Fibroblast of skin of back (primary cell): ENCODE measurements at regions not wholly inside any gene's neighbourhood (a gene's known extent, or its start where the extent isn't known, plus 50 kb on each side); places are given as distances from the start of the nearest gene placed in this dataset.
"Not testable (repeated sequence)": the region's sequence is repeated elsewhere in the genome, so short reads cannot be mapped to it uniquely, and the experiment has no call there.

Experiments used
- DNase-seq: peaks from one replicate; pipeline ENCODE4 v3.0.0-alpha.2; 2013

GRCh38 chr12:75699728-75700496, 188.5 kb upstream of the KRR1 start:
- DNase-seq, result no peak

- DNase-seq, result no peak
Measured at GRCh38 chr12:75699251-75699650, 187.8 kb upstream of the KRR1 start.

DNA sequence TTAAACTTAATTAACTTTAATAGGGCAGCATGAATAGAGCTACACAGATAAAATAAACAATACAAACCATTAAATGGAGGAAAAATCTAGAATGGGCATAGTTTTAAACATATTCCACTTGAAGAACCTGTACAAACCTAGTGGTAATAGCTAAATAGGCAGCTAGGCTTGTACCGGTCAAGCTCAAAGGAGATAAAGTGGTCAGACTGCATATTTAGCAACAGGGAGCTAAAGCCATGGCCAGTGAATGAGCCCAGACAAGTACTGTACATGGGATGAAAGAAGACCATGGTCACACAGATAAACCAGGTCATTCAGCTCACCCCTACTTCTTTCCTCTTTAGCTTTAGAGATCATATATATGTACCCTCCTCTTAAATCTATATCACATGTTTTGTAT, 186.6 kb upstream of the KRR1 start:
- DNase-seq, result no peak

DNA sequence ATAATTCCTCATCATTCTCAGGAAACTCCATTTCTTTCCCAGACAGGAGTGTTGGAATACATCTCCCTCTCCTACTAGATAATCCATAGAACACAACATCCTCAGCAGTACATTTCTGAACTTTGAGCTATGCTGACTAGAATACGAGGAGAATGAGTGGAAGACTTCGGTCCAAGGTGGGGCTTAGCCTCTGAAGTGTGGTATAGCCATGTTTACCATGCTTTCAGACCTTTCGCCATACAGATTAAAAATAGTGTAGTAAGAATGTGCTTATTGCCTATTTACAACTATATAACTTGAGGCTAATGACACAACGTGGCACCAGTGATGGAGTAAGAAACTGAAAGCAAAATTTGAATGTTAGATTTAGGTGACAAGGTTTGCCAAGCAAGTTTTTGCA, 184.5 kb upstream of the KRR1 start:
- no peak for DNase-seq

- DNase-seq, result peak; percentile 74
Measured at GRCh38 chr12:75694534-75695268, 183.3 kb upstream of the KRR1 start.

- DNase-seq, result no peak
Measured at GRCh38 chr12:75692876-75693275, 181.5 kb upstream of the KRR1 start.

DNA sequence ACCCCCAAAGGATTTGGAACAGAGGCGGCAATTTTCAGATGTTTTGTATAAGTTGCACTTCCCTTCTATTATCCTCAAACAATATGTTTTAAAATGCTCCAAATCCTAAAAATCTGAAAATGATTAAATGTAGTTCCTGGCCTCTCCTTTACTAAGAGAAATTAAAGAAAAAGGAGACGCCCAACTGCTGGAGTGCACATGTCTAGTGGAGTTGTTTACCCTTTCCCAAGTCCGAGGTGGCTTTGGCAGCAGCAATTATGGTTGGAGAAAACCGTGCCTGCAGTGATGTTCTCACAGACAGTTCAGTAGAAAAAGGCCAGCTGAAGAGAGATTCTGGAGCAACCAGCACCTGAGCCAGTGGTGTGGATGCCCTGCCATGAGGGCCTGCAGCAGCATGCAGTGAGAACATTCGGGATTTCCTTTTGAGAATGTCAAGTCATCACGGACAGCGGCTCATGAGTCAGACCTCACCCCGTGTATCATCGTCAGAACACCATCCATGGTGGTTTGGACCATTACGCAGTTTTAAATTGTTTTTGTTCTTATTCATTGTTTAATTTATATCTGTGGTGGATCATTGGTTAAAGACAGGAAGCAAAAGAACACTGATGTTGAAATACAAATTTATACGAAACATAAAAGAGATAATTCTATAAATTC, 179.0 kb upstream of the KRR1 start:
- DNase-seq, result peak; percentile 97

- DNase-seq, result not testable (repeated sequence)
Measured at GRCh38 chr12:75686233-75686632, 174.8 kb upstream of the KRR1 start.

DNA sequence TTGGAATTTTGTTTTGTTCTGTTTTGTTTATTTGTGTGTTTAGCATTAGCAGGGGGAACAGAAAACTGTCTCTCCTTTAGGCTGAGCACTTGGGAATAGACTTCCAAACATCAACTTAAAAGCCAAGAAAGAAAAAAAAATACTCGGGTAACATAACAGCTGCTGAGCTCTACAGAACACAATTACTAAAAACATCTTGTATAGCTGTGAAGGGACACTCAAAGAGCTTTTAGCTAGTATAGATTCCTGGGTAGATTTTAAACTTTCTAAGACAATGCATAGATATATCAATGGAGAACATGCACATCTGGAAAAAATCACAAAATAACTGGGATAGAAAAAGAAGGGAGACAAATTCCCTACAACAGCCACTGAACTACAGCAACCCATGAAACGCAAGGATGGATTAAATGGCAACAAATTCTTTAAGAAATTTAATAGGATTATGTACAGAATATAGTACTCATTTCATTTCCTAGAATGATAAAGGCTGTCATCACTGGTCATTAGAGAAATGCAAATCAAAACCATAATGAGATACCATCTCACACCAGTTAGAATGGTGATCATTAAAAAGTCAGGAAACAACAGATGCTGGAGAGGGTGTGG, 174.3 kb upstream of the KRR1 start:
- DNase-seq, result no peak

DNA sequence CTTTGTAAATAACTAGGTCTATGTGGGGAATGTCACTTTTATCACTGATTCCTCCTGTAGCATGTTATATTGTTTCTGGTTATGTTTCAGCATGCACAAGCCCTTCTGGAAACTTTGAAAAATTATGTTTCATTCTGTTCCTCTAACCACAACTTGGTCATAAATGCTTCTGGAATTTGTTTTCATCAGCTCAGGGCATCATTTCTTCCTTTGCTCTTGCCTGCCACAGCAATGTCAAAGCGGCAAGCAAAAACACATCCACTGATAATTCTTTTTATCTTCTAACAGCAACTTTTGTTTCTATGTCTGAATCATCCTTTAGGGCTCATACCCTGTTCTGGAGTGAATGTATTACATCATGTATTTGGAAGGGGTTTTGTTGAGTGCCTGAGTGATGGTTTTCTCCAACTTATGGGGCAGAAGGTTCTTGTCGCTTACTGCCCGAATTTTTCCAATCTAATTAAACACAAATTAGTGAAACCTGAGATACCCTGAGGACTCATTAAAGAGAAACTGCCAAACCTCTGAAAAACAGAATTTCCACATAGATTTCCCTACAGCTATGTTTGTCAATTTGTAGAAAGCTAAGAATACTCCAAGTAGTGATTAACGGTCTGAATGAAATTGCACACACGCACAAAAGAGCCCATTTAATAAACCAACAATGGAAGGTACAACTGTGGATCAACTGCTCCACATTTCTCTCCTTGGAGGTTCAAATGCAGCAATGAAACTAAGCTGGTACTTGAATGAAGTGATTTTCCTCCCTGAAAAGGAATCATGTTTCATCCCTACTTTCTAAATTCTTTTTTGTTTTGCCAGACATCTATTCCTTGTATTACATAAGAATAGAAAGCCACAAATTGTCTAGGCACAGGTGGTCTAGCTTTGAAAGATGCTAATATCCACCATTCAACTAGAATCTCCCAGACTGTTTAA, 173.5 kb upstream of the KRR1 start:
- peak; percentile 87 for DNase-seq

GRCh38 chr12:75683995-75684586, 172.7 kb upstream of the KRR1 start:
- not testable (repeated sequence) for DNase-seq

DNA sequence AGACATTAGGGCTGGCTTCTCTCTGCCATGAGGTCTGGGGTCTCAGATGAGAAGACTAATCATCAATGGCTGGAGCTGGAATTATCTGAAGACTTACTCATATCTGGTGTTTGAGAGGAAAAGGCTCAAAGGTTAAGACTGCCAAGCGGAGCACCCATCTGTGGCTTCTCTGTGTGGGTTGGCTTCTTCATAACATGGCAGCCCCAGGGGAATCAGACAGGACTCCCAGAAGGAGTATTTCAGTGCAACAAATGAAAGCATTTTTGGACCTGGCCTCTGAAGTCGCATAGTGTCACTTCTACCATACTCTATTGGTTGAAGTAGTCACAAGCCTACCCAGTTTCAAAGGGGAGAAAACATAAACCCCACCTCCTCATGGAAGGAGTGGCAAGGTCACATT, 171.8 kb upstream of the KRR1 start:
- no peak for DNase-seq

GRCh38 chr12:75677522-75677921, 166.1 kb upstream of the KRR1 start:
- DNase-seq, result no peak

- DNase-seq, result no peak
Measured at GRCh38 chr12:75674393-75674792, 163.0 kb upstream of the KRR1 start.

- DNase-seq, result no peak
Measured at GRCh38 chr12:75672200-75672599, 160.8 kb upstream of the KRR1 start.

DNA sequence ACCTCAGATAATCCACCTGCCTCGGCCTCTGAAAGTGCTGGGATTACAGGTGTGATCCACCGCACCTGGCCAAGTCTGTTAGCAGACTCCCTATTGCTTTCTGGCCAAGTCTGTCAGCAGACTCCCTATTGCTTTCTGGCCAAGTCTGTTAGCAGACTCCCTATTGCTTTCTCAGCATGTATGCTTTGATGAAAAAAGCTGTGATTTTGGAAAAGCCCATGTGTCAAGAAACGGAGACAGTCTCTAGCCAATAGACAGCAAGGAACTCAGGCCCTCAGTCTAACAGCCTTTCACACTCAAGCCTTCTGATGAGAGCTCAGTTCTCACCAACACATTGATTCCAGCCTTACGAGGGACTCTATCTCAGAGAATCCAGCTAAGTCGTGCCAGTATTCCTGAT, 158.8 kb upstream of the KRR1 start:
- no peak for DNase-seq

DNA sequence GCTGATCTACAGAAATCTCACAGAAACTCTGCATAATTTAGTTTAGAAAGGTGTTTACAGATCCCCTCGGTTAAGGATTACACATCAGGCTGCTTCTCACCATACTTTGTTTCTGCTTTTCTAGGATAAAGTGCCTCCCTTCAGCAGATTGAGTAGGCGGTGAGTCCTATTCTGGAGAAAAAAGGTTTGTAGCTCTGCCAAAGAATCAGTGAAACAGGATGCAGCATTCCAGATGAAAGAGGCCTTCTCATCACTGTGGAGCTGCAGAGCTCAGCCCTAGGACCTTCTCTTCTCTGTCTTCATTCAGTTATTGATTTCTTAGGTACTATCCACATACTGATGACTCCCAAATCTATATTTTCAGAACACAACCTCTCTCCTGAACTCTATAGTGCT, 155.5 kb upstream of the KRR1 start:
- DNase-seq, result no peak

GRCh38 chr12:75666126-75666938, 154.9 kb upstream of the KRR1 start:
- peak; percentile 51 for DNase-seq

DNA sequence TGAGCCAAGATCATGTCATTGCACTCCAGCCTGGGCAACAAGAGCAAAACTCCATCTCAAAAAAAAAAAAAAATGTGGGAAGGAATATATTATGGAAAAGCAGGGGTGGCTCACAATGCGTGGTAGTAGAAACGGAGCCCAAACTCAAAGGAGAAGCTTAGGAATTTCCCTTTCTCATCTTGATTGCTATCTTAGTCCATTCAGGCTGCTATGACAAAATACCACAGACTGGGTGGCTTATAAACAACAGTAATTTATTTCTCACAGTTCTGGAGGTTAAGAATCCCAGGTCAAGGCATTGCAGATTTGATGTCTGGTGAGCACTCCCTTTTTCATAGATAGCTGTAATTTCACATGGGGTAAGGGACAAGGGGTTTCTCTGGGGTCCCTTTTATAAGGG, 153.8 kb upstream of the KRR1 start:
- no peak for DNase-seq

DNA sequence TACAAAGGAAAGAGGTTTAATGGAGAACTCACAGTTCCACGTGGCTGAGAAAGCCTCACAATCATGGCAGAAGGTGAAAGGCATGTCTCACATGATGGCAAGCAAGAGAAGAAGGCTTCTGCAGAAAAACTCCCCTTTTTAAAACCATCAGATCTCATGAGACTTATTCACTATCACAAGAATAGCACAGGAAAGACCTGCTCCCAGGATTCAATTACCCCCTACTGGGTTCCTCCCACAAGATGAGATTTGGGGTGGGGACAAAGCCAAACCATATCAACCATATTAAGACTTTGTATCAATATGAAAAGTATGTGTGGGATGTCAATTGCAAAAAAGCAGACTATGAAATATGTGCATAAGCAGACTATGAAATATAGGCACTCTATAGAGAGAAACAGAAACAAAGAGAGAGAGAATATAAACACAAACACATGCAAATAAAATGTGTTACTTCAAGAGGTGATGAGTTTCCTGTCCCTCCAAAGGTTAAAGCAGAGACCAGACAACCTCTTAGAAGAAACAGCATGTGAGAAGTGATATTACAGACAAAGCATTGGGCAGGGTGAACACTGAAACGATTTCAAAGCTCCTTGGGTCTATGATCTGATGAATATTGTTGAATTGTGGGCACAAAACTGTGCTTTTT, 151.2 kb upstream of the KRR1 start:
- peak; percentile 66 for DNase-seq
